ENCODE measurements at regions not wholly inside any gene's neighbourhood (a gene's known extent, or its start where the extent isn't known, plus 50 kb on each side); places are given as distances from the start of the nearest gene placed in this dataset.

DNA sequence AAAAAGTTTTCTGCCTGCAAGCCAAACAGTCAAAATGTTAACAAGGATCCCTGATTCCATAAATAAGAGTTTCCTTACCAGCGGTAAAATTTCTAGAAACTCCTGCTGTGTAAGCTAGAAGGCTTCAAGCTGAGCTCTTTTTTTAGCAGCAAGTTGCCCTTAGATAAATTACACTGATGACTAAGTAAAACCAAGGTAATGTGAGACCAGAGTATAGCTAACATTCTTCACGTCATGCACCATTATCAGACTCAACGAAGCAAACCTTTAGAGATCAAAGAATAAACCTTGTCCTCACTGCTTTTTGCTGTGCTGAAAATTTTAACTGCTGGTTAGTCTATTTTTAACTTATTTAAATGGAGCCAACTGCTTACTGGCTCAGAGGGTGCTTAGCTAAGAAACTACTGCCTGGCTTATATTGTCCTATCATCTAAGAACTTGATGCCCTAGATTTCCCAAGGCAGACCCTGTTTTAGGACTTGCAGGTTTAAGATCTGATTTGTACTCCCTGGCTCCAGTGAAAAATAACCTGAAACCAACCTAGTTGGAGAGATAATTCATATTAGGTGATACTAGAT, 900.7 kb downstream of the JRKL start:
- no peak for TF ChIP-seq CEBPB (IDR thresholded peaks at IDR 0.05)
- TF ChIP-seq, protein P1, sequence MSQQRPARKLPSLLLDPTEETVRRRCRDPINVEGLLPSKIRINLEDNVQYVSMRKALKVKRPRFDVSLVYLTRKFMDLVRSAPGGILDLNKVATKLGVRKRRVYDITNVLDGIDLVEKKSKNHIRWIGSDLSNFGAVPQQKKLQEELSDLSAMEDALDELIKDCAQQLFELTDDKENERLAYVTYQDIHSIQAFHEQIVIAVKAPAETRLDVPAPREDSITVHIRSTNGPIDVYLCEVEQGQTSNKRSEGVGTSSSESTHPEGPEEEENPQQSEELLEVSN (IDR thresholded peaks at IDR 0.05; ENCODE audit: borderline replicate concordance, low read depth): no peak
- TF ChIP-seq POLR2A (IDR thresholded peaks at IDR 0.05; ENCODE audit: low read length): no peak

Data from A549 (cell line).